H9 (cell line): ENCODE measurements at regions not wholly inside any gene's neighbourhood (a gene's known extent, or its start where the extent isn't known, plus 50 kb on each side); places are given as distances from the start of the nearest gene placed in this dataset.

ENCODE experiments used
- DNase-seq: peaks from one replicate; pipeline ENCODE4 v3.0.0-alpha.2; 2017
- H2AFZ ChIP-seq: one replicate; pipeline ENCODE4 v1.6.1; 2013; ENCODE audit warnings: mild to moderate bottlenecking, low read length, control low read depth, moderate library complexity
- H2AK5ac ChIP-seq: 2 replicates; pipeline ENCODE4 v1.6.1; 2013; ENCODE audit warnings: low read length, control low read depth, mixed read lengths; ENCODE audit not compliant: insufficient read length
- H2BK120ac ChIP-seq: one replicate; pipeline ENCODE4 v1.6.1; 2013; ENCODE audit warnings: low read depth, mild to moderate bottlenecking, low read length, control low read depth, inconsistent platforms; ENCODE audit not compliant: poor library complexity, severe bottlenecking
- H2BK12ac ChIP-seq: 2 replicates; pipeline ENCODE4 v1.6.1; 2013; ENCODE audit warnings: low read length, control low read depth, mixed read lengths, low read depth; ENCODE audit not compliant: insufficient read length
- H2BK15ac ChIP-seq: 2 replicates; pipeline ENCODE4 v1.6.1; 2013; ENCODE audit warnings: low read depth, low read length, control low read depth
- H2BK20ac ChIP-seq: one replicate; pipeline ENCODE4 v1.6.1; 2013; ENCODE audit warnings: low read depth, mild to moderate bottlenecking, low read length, control low read depth, inconsistent platforms; ENCODE audit not compliant: poor library complexity, severe bottlenecking
- H2BK5ac ChIP-seq: 2 replicates; pipeline ENCODE4 v1.6.1; 2013; ENCODE audit warnings: low read length, control low read depth, mixed read lengths; ENCODE audit not compliant: insufficient read length
- H3K14ac ChIP-seq: 2 replicates; pipeline ENCODE4 v1.6.1; 2013; ENCODE audit warnings: low read length, control low read depth; ENCODE audit not compliant: insufficient read depth
- H3K18ac ChIP-seq: 2 replicates; pipeline ENCODE4 v1.6.1; 2013; ENCODE audit warnings: low read depth, mild to moderate bottlenecking, mixed read lengths, low read length, control low read depth; ENCODE audit not compliant: insufficient read length
- H3K23ac ChIP-seq: 2 replicates; pipeline ENCODE4 v1.6.1; 2013; ENCODE audit warnings: low read length, control low read depth, mixed read lengths, low read depth; ENCODE audit not compliant: insufficient read length
- H3K23me2 ChIP-seq: 2 replicates; pipeline ENCODE4 v1.6.1; 2013; ENCODE audit warnings: low read depth, mild to moderate bottlenecking, mixed read lengths, low read length, control low read depth; ENCODE audit not compliant: insufficient read length, poor library complexity, severe bottlenecking
- H3K27ac ChIP-seq: 2 replicates; pipeline ENCODE4 v1.5.1; 2013; ENCODE audit warnings: low read length, control low read depth, mixed read lengths, low read depth; ENCODE audit not compliant: insufficient read length
- H3K27me3 ChIP-seq: 2 replicates; pipeline ENCODE4 v1.6.1; 2013; ENCODE audit warnings: low read length, control low read depth, inconsistent platforms; ENCODE audit not compliant: insufficient read depth
- H3K4ac ChIP-seq: 2 replicates; pipeline ENCODE4 v1.6.1; 2013; ENCODE audit warnings: low read depth, mild to moderate bottlenecking, control low read depth, inconsistent platforms, low read length, moderate library complexity
- H3K4me1 ChIP-seq: 2 replicates; pipeline ENCODE4 v1.6.1; 2013; ENCODE audit warnings: low read length, control low read depth, inconsistent platforms; ENCODE audit not compliant: insufficient read depth
- H3K4me2 ChIP-seq: 2 replicates; pipeline ENCODE4 v1.6.1; 2013; ENCODE audit warnings: low read length, control low read depth, mixed read lengths; ENCODE audit not compliant: insufficient read length, insufficient read depth
- H3K56ac ChIP-seq: 2 replicates; pipeline ENCODE4 v1.6.1; 2013; ENCODE audit warnings: low read depth, mild to moderate bottlenecking, mixed read lengths, low read length, control low read depth; ENCODE audit not compliant: insufficient read length
- H3K79me1 ChIP-seq: 2 replicates; pipeline ENCODE4 v1.6.1; 2013; ENCODE audit warnings: low read depth, mild to moderate bottlenecking, moderate library complexity, low read length, control low read depth, inconsistent platforms; ENCODE audit not compliant: insufficient read depth, poor library complexity, severe bottlenecking
- H3K79me2 ChIP-seq: 2 replicates; pipeline ENCODE4 v1.6.1; 2013; ENCODE audit warnings: low read length, control low read depth, inconsistent platforms; ENCODE audit not compliant: insufficient read depth
- H3K9ac ChIP-seq: 2 replicates; pipeline ENCODE4 v1.6.1; 2013; ENCODE audit warnings: low read length, control low read depth, mixed read lengths; ENCODE audit not compliant: insufficient read length; ENCODE audit errors: extremely low read depth
- H3K9me3 ChIP-seq: one replicate; pipeline ENCODE4 v1.6.1; 2013; ENCODE audit warnings: low read depth, low read length, inconsistent platforms; ENCODE audit not compliant: control insufficient read depth
- H3T11ph ChIP-seq: one replicate; pipeline ENCODE4 v1.6.1; 2013; ENCODE audit warnings: mild to moderate bottlenecking, low read length, control low read depth, inconsistent platforms
- H4K20me1 ChIP-seq: one replicate; pipeline ENCODE4 v1.6.1; 2013; ENCODE audit not compliant: control insufficient read depth, insufficient read length, insufficient read depth
- H4K5ac ChIP-seq: 2 replicates; pipeline ENCODE4 v1.6.1; 2013; ENCODE audit warnings: low read depth, mild to moderate bottlenecking, mixed read lengths, low read length, control low read depth; ENCODE audit not compliant: insufficient read length
- H4K8ac ChIP-seq: replicated peaks from 2 replicates; pipeline ENCODE4 v1.6.1; 2013; ENCODE audit warnings: low read length, control low read depth, mixed read lengths, low read depth; ENCODE audit not compliant: insufficient read length
- H4K91ac ChIP-seq: 2 replicates; pipeline ENCODE4 v1.6.1; 2013; ENCODE audit warnings: low read depth, mild to moderate bottlenecking, moderate library complexity, mixed read lengths, low read length, control low read depth; ENCODE audit not compliant: insufficient read length
- H3K27ac Mint-ChIP-seq, 3 experiments: 2 replicates in 2 of 3; 3 replicates in 1 of 3; pipeline ENCODE4 v1.8.0; 2020 to 2021; ENCODE audit warnings: mixed read lengths in 3 of 3, mild to moderate bottlenecking in 1 of 3, moderate library complexity in 1 of 3
- H3K27me3 Mint-ChIP-seq: 2 replicates; pipeline ENCODE4 v1.8.0; 2021; ENCODE audit warnings: low read depth, mild to moderate bottlenecking, moderate library complexity, mixed read lengths
- H3K36me3 Mint-ChIP-seq, 3 experiments: 2 replicates in 2 of 3; 3 replicates in 1 of 3; pipeline ENCODE4 v1.8.0; 2020 to 2021; ENCODE audit warnings: low read depth in 3 of 3, mixed read lengths in 3 of 3; ENCODE audit not compliant: insufficient read depth in 1 of 3
- H3K4me1 Mint-ChIP-seq, 2 experiments: 2 replicates each; pipeline ENCODE4 v1.8.0; 2020; ENCODE audit warnings: mixed read lengths in 2 of 2
- H3K4me3 Mint-ChIP-seq, 2 experiments: 2 replicates in 1 of 2; 3 replicates in 1 of 2; pipeline ENCODE4 v1.8.0; 2020 to 2021; ENCODE audit warnings: mild to moderate bottlenecking in 2 of 2, mixed read lengths in 2 of 2, moderate library complexity in 1 of 2
- H3K9me3 Mint-ChIP-seq, 2 experiments: 2 replicates in 1 of 2; 3 replicates in 1 of 2; pipeline ENCODE4 v1.8.0; 2020; ENCODE audit warnings: mild to moderate bottlenecking in 2 of 2, mixed read lengths in 2 of 2, moderate library complexity in 1 of 2
- WGBS: extraction: QIAGEN DNeasy Blood & Tissue Kit; methylation state at CpG from one replicate; pipeline ENCODE4 v1.1.7; 2013; ENCODE audit warnings: missing lambda C conversion rate, low lambda C conversion rate, mixed read lengths; ENCODE audit not compliant: insufficient read length; ENCODE audit errors: extremely low coverage; 5-methylcytosine and 5-hydroxymethylcytosine counted together
- TF ChIP-seq, protein P1 (sequence below): fragments of 200-600 bp; sonication (generic); conservative IDR thresholded peaks from 3 replicates; pipeline ENCODE4 v1.8.0; 2021; ENCODE audit warnings: antibody characterized with exemption, mild to moderate bottlenecking

DNA sequence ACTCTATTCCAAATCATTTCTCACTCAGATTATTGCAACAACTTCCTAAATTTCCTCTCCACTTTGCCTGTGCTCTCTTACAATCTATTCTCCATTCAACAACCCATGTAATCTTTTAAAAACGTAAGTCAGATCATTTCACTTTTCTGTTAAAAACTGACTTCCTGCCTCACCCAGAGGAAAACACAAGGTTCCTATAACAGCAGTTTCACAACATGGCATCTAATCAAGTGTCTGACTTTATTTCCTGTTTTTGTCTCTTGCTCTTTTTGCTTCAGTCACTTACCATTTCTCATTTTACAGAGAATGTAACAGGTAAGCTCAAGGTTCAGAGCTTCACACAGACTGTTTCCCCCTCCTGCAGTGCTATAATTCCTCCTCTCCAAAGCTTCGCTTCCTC lies 560.7 kb downstream of the LRRIQ3 start:
- Histone ChIP-seq H2BK5ac (no peak overlapping the region), H3K23me2 (no peaks in the 10 kb centered on the region), H3K27me3 (no peaks in the 10 kb centered on the region), H2BK20ac (no peak overlapping the region), H3K4ac (no peak overlapping the region), H3K18ac (no peak overlapping the region), H3K4me1 (no peaks in the 10 kb centered on the region), H4K5ac (no peak overlapping the region), H4K8ac (no peak overlapping the region), H2BK120ac (no peak overlapping the region), H3K9me3 (no peaks in the 10 kb centered on the region), H3T11ph (no peak overlapping the region), H3K23ac (no peak overlapping the region), H3K79me2 (no peaks in the 10 kb centered on the region), H3K56ac (no peak overlapping the region), H4K20me1 (no peaks in the 10 kb centered on the region), H2AFZ (peak overlapping the region; percentile 50), H2BK15ac (no peak overlapping the region), H3K79me1 (no peaks in the 10 kb centered on the region), H4K91ac (no peak overlapping the region), H3K27ac (no peak overlapping the region), H2BK12ac (no peak overlapping the region), H2AK5ac (no peak overlapping the region), H3K4me2 (no peak overlapping the region), H3K14ac (no peak overlapping the region), H3K9ac (no peak overlapping the region)
- Mint-ChIP-seq H3K4me3 (no peak overlapping the region), H3K27ac (peak overlapping the region in 1 of 3 experiments; percentile 0; a peak in 2 of 7 replicates), H3K27me3 (no peaks in the 10 kb centered on the region), H3K36me3 (no peaks in the 10 kb centered on the region), H3K9me3 (no peaks in the 10 kb centered on the region), H3K4me1 (peaks cover 5 to 7% of the 10 kb centered on the region in 2 experiments)
- no CpG with 5 or more reads among the region's 2 CpGs for WGBS
- DNase-seq: no peak
- TF ChIP-seq, protein P1, sequence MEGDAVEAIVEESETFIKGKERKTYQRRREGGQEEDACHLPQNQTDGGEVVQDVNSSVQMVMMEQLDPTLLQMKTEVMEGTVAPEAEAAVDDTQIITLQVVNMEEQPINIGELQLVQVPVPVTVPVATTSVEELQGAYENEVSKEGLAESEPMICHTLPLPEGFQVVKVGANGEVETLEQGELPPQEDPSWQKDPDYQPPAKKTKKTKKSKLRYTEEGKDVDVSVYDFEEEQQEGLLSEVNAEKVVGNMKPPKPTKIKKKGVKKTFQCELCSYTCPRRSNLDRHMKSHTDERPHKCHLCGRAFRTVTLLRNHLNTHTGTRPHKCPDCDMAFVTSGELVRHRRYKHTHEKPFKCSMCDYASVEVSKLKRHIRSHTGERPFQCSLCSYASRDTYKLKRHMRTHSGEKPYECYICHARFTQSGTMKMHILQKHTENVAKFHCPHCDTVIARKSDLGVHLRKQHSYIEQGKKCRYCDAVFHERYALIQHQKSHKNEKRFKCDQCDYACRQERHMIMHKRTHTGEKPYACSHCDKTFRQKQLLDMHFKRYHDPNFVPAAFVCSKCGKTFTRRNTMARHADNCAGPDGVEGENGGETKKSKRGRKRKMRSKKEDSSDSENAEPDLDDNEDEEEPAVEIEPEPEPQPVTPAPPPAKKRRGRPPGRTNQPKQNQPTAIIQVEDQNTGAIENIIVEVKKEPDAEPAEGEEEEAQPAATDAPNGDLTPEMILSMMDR: no peak
